ENCODE measurements at regions not wholly inside any gene's neighbourhood (a gene's known extent, or its start where the extent isn't known, plus 50 kb on each side); places are given as distances from the start of the nearest gene placed in this dataset.
A peak's percentile ranks its signal among the peaks of the same experiment; 100 is the strongest.

DNA sequence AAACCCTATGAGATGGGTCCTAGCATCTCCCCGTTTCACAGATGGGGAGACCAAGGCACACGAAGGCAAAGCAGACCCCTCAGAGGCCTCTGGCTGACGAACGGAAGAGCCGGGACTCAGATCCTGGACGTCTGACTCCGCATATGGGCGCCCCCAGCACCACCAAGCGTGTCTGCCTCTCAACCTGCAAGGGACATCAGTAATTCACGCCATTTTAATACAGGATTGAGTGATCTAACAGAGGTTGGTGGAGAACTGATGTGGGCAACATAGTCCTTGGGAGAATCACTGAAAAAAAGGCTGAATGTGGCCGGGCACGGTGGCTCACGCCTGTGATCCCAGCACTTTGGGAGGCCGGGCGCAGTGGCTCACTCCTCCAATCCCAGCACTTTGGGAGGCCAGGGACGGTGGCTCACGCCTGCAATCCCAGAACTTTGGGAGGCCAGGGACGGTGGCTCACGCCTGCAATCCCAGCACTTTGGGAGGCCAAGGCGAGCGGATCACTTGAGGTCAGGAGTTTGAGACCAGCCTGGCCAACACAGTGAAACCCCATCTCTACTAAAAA lies 206.6 kb downstream of the DLL1 start:
- H4K8ac ChIP-seq (ENCODE audit: low read depth, low read length), result no peak overlapping the region
- no peak overlapping the region for H2BK5ac ChIP-seq (ENCODE audit: low read depth, low read length, poor library complexity)
- WGBS (ENCODE audit: extremely low coverage, insufficient coverage, insufficient read length), result no CpG with 5 or more reads among the region's 21 CpGs
- no peak overlapping the region for H3K4me2 ChIP-seq (ENCODE audit: low read length)
- H3K9me3 ChIP-seq (ENCODE audit: insufficient read depth, low read depth, low read length), result peaks cover 2% of the 10 kb centered on the region
- no peak overlapping the region for H4K91ac ChIP-seq (ENCODE audit: low read depth, low read length)
- no peaks in the 10 kb centered on the region for H3K79me2 ChIP-seq (ENCODE audit: control insufficient read depth, insufficient read depth, low read length, poor library complexity)
- H4K12ac ChIP-seq (ENCODE audit: low read depth, low read length), result no peak overlapping the region
- DNase-seq, result no peak
- no peak overlapping the region for H3K4ac ChIP-seq (ENCODE audit: low read depth, low read length)
- no peak overlapping the region for H2AFZ ChIP-seq (ENCODE audit: insufficient read depth, low read length, poor library complexity)
- H2BK120ac ChIP-seq (ENCODE audit: insufficient read depth, low read length, poor library complexity), result no peak overlapping the region
- H3K14ac ChIP-seq (ENCODE audit: low read length), result no peak overlapping the region
- H3K27me3 ChIP-seq (ENCODE audit: insufficient read depth, low read length), result no peaks in the 10 kb centered on the region
- H2AK5ac ChIP-seq (ENCODE audit: low read length), result no peak overlapping the region
- H3K9ac ChIP-seq (ENCODE audit: low read length), result no peak overlapping the region
- H3K4me1 ChIP-seq (ENCODE audit: control insufficient read depth in 1 of 2, insufficient read depth in 2 of 2, low read length in 2 of 2), result no peaks in the 10 kb centered on the region
- no peaks in the 10 kb centered on the region for H3K79me1 ChIP-seq (ENCODE audit: low read length)
- no peak overlapping the region for H2BK12ac ChIP-seq (ENCODE audit: low read length)
- H3K4me3 ChIP-seq (ENCODE audit: low read depth, low read length), result no peak overlapping the region
- H3K18ac ChIP-seq (ENCODE audit: low read length), result no peak overlapping the region
- H3K23ac ChIP-seq (ENCODE audit: low read length), result no peak overlapping the region
- H3K27ac ChIP-seq (ENCODE audit: low read depth, low read length), result no peak overlapping the region
- H3K36me3 ChIP-seq (ENCODE audit: control insufficient read depth in 1 of 2, insufficient read depth in 2 of 2, low read length in 2 of 2), result no peaks in the 10 kb centered on the region

DNA sequence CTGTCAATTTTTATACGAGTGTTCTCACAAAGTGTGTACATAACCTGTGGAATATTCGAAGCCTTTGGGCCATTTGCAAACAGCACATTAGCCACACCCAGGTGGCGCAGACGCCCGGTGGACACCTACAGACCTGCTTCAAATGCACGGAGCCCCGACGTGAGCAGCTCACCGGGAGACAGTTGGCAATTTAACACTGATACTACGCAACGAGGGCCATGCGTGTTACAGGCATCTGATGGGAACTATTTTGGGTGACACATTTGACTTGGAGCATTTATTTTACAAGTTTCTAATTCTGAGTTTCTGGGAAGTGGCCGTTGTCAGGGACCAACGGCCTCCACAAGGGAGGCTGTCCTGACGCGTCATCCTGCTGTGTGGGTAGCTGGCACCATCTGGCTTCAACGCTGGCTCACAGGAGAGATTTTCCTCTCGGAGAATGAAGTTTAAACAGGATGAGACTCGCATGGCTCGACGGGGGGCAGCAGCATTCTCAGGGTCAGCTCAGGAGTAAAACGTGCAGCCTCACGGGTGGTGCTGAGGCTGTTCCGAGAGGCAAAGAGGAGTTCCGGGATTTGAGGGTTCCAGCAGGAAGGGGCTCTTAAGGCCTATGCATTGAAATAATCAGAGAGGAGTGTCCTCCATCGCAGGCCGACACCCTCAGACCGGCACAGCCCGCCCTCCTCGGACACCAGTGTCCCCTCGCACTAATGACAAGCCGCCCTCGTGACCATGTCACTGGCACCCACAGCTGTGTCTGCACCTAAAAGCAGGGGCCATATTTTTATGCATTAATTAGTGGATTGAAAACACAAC lies 207.4 kb downstream of the DLL1 start:
- Histone ChIP-seq H4K8ac (ENCODE audit: low read depth, low read length) (no peak overlapping the region), H3K4me2 (ENCODE audit: low read length) (no peak overlapping the region), H2BK5ac (ENCODE audit: low read depth, low read length, poor library complexity) (no peak overlapping the region), H4K12ac (ENCODE audit: low read depth, low read length) (no peak overlapping the region), H2BK120ac (ENCODE audit: insufficient read depth, low read length, poor library complexity) (no peak overlapping the region), H3K9me3 (ENCODE audit: insufficient read depth, low read depth, low read length) (peaks cover 2% of the 10 kb centered on the region), H2AFZ (ENCODE audit: insufficient read depth, low read length, poor library complexity) (no peak overlapping the region), H3K4me1 (ENCODE audit: control insufficient read depth in 1 of 2, insufficient read depth in 2 of 2, low read length in 2 of 2) (no peaks in the 10 kb centered on the region), H4K91ac (ENCODE audit: low read depth, low read length) (no peak overlapping the region), H3K4me3 (ENCODE audit: low read depth, low read length) (no peak overlapping the region), H3K36me3 (ENCODE audit: control insufficient read depth in 1 of 2, insufficient read depth in 2 of 2, low read length in 2 of 2) (no peaks in the 10 kb centered on the region), H3K27ac (ENCODE audit: low read depth, low read length) (no peak overlapping the region), H3K27me3 (ENCODE audit: insufficient read depth, low read length) (no peaks in the 10 kb centered on the region), H2AK5ac (ENCODE audit: low read length) (no peak overlapping the region), H3K23ac (ENCODE audit: low read length) (no peak overlapping the region), H3K79me2 (ENCODE audit: control insufficient read depth, insufficient read depth, low read length, poor library complexity) (no peaks in the 10 kb centered on the region), H2BK12ac (ENCODE audit: low read length) (no peak overlapping the region), H3K18ac (ENCODE audit: low read length) (no peak overlapping the region), H3K9ac (ENCODE audit: low read length) (no peak overlapping the region), H3K4ac (ENCODE audit: low read depth, low read length) (no peak overlapping the region), H3K79me1 (ENCODE audit: low read length) (no peaks in the 10 kb centered on the region), H3K14ac (ENCODE audit: low read length) (no peak overlapping the region)
- DNase-seq, result no peak
- WGBS (ENCODE audit: extremely low coverage, insufficient coverage, insufficient read length), result no CpG with 5 or more reads among the region's 33 CpGs

DNA sequence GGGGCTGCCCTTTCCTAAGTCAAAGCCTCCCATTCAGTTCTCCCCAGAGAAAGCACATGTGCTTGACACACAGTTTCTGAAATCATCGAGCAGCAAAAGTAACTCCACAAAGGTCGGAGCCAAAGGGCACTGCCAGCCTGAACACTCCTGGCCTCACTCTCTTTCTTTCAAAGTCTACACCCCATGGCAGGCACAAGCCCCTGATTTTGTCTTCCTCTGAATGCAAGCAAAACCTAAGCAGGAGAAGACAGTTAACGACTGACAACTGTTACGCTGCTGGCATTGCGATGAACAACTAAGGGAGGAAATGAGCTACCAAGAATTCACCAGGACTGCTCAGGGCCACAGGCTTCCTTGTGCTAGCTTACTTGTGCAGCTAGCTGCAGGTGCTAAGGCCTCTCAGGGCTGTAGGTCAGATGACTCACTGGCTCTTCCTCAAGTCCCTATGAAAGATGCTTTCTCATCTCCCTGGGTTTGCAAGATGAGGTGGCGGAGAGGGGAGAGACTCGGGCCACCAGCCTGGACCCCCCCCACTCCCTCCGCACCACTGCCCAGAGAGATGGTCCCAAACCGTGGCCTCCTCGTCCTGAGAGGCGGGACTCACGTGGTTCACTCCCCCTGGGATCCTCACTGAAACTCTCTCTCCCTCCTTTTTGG lies 208.2 kb downstream of the DLL1 start:
- H2BK12ac ChIP-seq (ENCODE audit: low read length), result no peak overlapping the region
- peaks cover 2% of the 10 kb centered on the region for H3K9me3 ChIP-seq (ENCODE audit: insufficient read depth, low read depth, low read length)
- no peak overlapping the region for H2BK120ac ChIP-seq (ENCODE audit: insufficient read depth, low read length, poor library complexity)
- no peak overlapping the region for H3K23ac ChIP-seq (ENCODE audit: low read length)
- peak in 1 of 2 donors; percentile 2 for DNase-seq
- WGBS (ENCODE audit: extremely low coverage, insufficient coverage, insufficient read length), result no CpG with 5 or more reads among the region's 12 CpGs
- no peak overlapping the region for H2BK5ac ChIP-seq (ENCODE audit: low read depth, low read length, poor library complexity)
- H2AFZ ChIP-seq (ENCODE audit: insufficient read depth, low read length, poor library complexity), result no peak overlapping the region
- H3K36me3 ChIP-seq (ENCODE audit: control insufficient read depth in 1 of 2, insufficient read depth in 2 of 2, low read length in 2 of 2), result no peaks in the 10 kb centered on the region
- H3K14ac ChIP-seq (ENCODE audit: low read length), result no peak overlapping the region
- no peak overlapping the region for H4K12ac ChIP-seq (ENCODE audit: low read depth, low read length)
- H3K79me2 ChIP-seq (ENCODE audit: control insufficient read depth, insufficient read depth, low read length, poor library complexity), result no peaks in the 10 kb centered on the region
- no peak overlapping the region for H3K4me3 ChIP-seq (ENCODE audit: low read depth, low read length)
- no peak overlapping the region for H4K91ac ChIP-seq (ENCODE audit: low read depth, low read length)
- H3K18ac ChIP-seq (ENCODE audit: low read length), result no peak overlapping the region
- no peaks in the 10 kb centered on the region for H3K27me3 ChIP-seq (ENCODE audit: insufficient read depth, low read length)
- no peak overlapping the region for H3K9ac ChIP-seq (ENCODE audit: low read length)
- H4K8ac ChIP-seq (ENCODE audit: low read depth, low read length), result no peak overlapping the region
- H3K4me2 ChIP-seq (ENCODE audit: low read length), result no peak overlapping the region
- H3K79me1 ChIP-seq (ENCODE audit: low read length), result no peaks in the 10 kb centered on the region
- no peak overlapping the region for H3K4ac ChIP-seq (ENCODE audit: low read depth, low read length)
- H3K27ac ChIP-seq (ENCODE audit: low read depth, low read length), result no peak overlapping the region
- no peaks in the 10 kb centered on the region for H3K4me1 ChIP-seq (ENCODE audit: control insufficient read depth in 1 of 2, insufficient read depth in 2 of 2, low read length in 2 of 2)
- no peak overlapping the region for H2AK5ac ChIP-seq (ENCODE audit: low read length)

DNA sequence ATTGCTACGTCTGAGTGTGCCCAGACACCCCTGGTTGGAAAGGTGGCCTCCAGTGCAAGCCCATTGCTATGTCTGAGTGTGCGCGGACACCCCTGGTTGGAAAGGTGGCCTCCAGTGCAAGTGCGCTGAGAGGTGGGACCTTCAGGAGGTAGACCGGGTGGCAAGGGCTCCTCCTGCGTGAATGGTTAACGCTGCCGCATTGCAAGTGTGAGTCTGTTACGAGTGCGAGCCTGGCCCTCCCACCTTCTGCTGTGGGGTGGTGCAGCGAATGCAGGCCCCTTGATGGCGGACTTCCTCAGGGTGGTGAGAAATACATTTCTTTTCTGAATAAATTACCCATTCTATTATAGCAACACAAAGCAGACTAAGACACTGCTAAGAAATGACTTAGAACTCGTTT lies 208.8 kb downstream of the DLL1 start:
- Histone ChIP-seq H3K4me2 (ENCODE audit: low read length) (no peak overlapping the region), H3K18ac (ENCODE audit: low read length) (no peak overlapping the region), H2BK5ac (ENCODE audit: low read depth, low read length, poor library complexity) (no peak overlapping the region), H3K79me1 (ENCODE audit: low read length) (no peaks in the 10 kb centered on the region), H3K9me3 (ENCODE audit: insufficient read depth, low read depth, low read length) (peaks cover 2% of the 10 kb centered on the region), H3K14ac (ENCODE audit: low read length) (no peak overlapping the region), H2BK12ac (ENCODE audit: low read length) (no peak overlapping the region), H3K79me2 (ENCODE audit: control insufficient read depth, insufficient read depth, low read length, poor library complexity) (no peaks in the 10 kb centered on the region), H2BK120ac (ENCODE audit: insufficient read depth, low read length, poor library complexity) (no peak overlapping the region), H3K9ac (ENCODE audit: low read length) (no peak overlapping the region), H4K8ac (ENCODE audit: low read depth, low read length) (no peak overlapping the region), H2AFZ (ENCODE audit: insufficient read depth, low read length, poor library complexity) (no peak overlapping the region), H3K36me3 (ENCODE audit: control insufficient read depth in 1 of 2, insufficient read depth in 2 of 2, low read length in 2 of 2) (no peaks in the 10 kb centered on the region), H4K91ac (ENCODE audit: low read depth, low read length) (no peak overlapping the region), H3K27me3 (ENCODE audit: insufficient read depth, low read length) (no peaks in the 10 kb centered on the region), H3K4me1 (ENCODE audit: control insufficient read depth in 1 of 2, insufficient read depth in 2 of 2, low read length in 2 of 2) (no peaks in the 10 kb centered on the region), H3K4ac (ENCODE audit: low read depth, low read length) (no peak overlapping the region), H4K12ac (ENCODE audit: low read depth, low read length) (no peak overlapping the region), H2AK5ac (ENCODE audit: low read length) (no peak overlapping the region), H3K27ac (ENCODE audit: low read depth, low read length) (no peak overlapping the region), H3K23ac (ENCODE audit: low read length) (no peak overlapping the region), H3K4me3 (ENCODE audit: low read depth, low read length) (no peak overlapping the region)
- no CpG with 5 or more reads among the region's 13 CpGs for WGBS (ENCODE audit: extremely low coverage, insufficient coverage, insufficient read length)
- no peak for DNase-seq

Measured in trophoblast cell (in vitro differentiated cells and primary cell).